Peyer's patch (tissue), 4 donors: ENCODE measurements at regions not wholly inside any gene's neighbourhood (a gene's known extent, or its start where the extent isn't known, plus 50 kb on each side); places are given as distances from the start of the nearest gene placed in this dataset.

Experiments used
- DNase-seq, 3 donors: peaks; one replicate each; pipeline ENCODE4 v3.0.0-alpha.2; 2017 to 2019
- H3K27ac ChIP-seq, 4 donors: fragments of 200-600 bp; sonication (generic); one replicate each; pipeline ENCODE4 v1.5.1; 2016 to 2019
- H3K27me3 ChIP-seq, 2 donors: fragments of 200-600 bp; sonication (generic); one replicate each; pipeline ENCODE4 v1.5.1; 2019
- H3K36me3 ChIP-seq, 3 donors: fragments of 200-600 bp; sonication (generic); one replicate each; pipeline ENCODE4 v1.5.1; 2016 to 2019
- H3K4me1 ChIP-seq, 4 donors: fragments of 200-600 bp; sonication (generic); one replicate each; pipeline ENCODE4 v1.5.1; 2016 to 2019
- H3K4me3 ChIP-seq, 4 donors: fragments of 200-600 bp; sonication (generic); 1 replicate in 3 of 4; 2 replicates in 1 of 4; pipeline ENCODE4 v1.5.1; 2016 to 2019; ENCODE audit warnings: mild to moderate bottlenecking in 1 of 4
- H3K9me3 ChIP-seq, 4 donors: fragments of 200-600 bp; sonication (generic); one replicate each; pipeline ENCODE4 v1.5.1; 2016 to 2019; ENCODE audit warnings: mild to moderate bottlenecking in 1 of 4
- CTCF ChIP-seq, 6 experiments: fragments of 450-650 bp in 4 of 6; fragments of 200-600 bp in 2 of 6; sonication (generic) in 1 of 6; IDR thresholded peaks; one replicate each; pipeline ENCODE4 v1.5.1; 2017 to 2019; ENCODE audit warnings: antibody characterized with exemption in 6 of 6, mild to moderate bottlenecking in 3 of 6, moderate library complexity in 1 of 6
- POLR2A ChIP-seq, 2 donors: fragments of 450-650 bp; IDR thresholded peaks; one replicate each; pipeline ENCODE4 v1.5.1; 2017; ENCODE audit warnings: antibody characterized with exemption in 2 of 2, mild to moderate bottlenecking in 2 of 2, moderate library complexity in 2 of 2

- Histone ChIP-seq H3K4me1 (no peaks in the 10 kb centered on the region), H3K27ac (no peak overlapping the region), H3K27me3 (no peaks in the 10 kb centered on the region), H3K9me3 (no peaks in the 10 kb centered on the region), H3K4me3 (no peak overlapping the region), H3K36me3 (no peaks in the 10 kb centered on the region)
- no peak for DNase-seq
- TF ChIP-seq CTCF (IDR thresholded peaks at IDR 0.05) (no peak), POLR2A (IDR thresholded peaks at IDR 0.05) (no peak)
Measured at GRCh38 chr4:53959343-53960120, 104.9 kb downstream of the CHIC2 start.

GRCh38 chr4:53956454-53956853, 108.0 kb downstream of the CHIC2 start:
- H3K27ac ChIP-seq: no peak overlapping the region
- no peaks in the 10 kb centered on the region for H3K9me3 ChIP-seq
- H3K27me3 ChIP-seq: no peaks in the 10 kb centered on the region
- TF ChIP-seq POLR2A (IDR thresholded peaks at IDR 0.05) (no peak), CTCF (IDR thresholded peaks at IDR 0.05) (no peak)
- H3K36me3 ChIP-seq: no peaks in the 10 kb centered on the region
- no peak for DNase-seq
- no peaks in the 10 kb centered on the region for H3K4me1 ChIP-seq
- no peak overlapping the region for H3K4me3 ChIP-seq

- H3K4me1 ChIP-seq: no peaks in the 10 kb centered on the region
- no peaks in the 10 kb centered on the region for H3K9me3 ChIP-seq
- no peak overlapping the region for H3K4me3 ChIP-seq
- no peak for DNase-seq
- H3K27ac ChIP-seq: no peak overlapping the region
- no peaks in the 10 kb centered on the region for H3K36me3 ChIP-seq
- no peak for TF ChIP-seq CTCF (IDR thresholded peaks at IDR 0.05)
- H3K27me3 ChIP-seq: no peaks in the 10 kb centered on the region
Measured at GRCh38 chr4:53956053-53956452, 108.4 kb downstream of the CHIC2 start.

GRCh38 chr4:53951414-53951813, 113.0 kb downstream of the CHIC2 start:
- no peaks in the 10 kb centered on the region for H3K27me3 ChIP-seq
- no peak for TF ChIP-seq CTCF (IDR thresholded peaks at IDR 0.05)
- no peak for TF ChIP-seq POLR2A (IDR thresholded peaks at IDR 0.05)
- H3K9me3 ChIP-seq: no peaks in the 10 kb centered on the region
- H3K36me3 ChIP-seq: no peaks in the 10 kb centered on the region
- DNase-seq: no peak
- no peak overlapping the region for H3K27ac ChIP-seq
- no peaks in the 10 kb centered on the region for H3K4me1 ChIP-seq
- H3K4me3 ChIP-seq: no peak overlapping the region

GRCh38 chr4:53943345-53944085, 120.9 kb downstream of the CHIC2 start:
- no peaks in the 10 kb centered on the region for H3K4me1 ChIP-seq
- H3K27ac ChIP-seq: no peak overlapping the region
- no peak for DNase-seq
- no peaks in the 10 kb centered on the region for H3K27me3 ChIP-seq
- H3K9me3 ChIP-seq: peaks cover 0 to 6% (median 0%) of the 10 kb centered on the region in 4 donors
- TF ChIP-seq CTCF (IDR thresholded peaks at IDR 0.05): no peak
- TF ChIP-seq POLR2A (IDR thresholded peaks at IDR 0.05): no peak
- no peak overlapping the region for H3K4me3 ChIP-seq
- no peaks in the 10 kb centered on the region for H3K36me3 ChIP-seq
